ENCODE measurements at regions not wholly inside any gene's neighbourhood (a gene's known extent, or its start where the extent isn't known, plus 50 kb on each side); places are given as distances from the start of the nearest gene placed in this dataset.

- no peak for TF ChIP-seq CTCF (IDR thresholded peaks at IDR 0.05; ENCODE audit: low read depth, low read length, missing control alignments)
- H3K4me3 ChIP-seq (ENCODE audit: low read depth, low read length) = no peak overlapping the region
- in situ Hi-C loops (cut with HindIII; ENCODE audit: low pct_ligation_motif_present, low sequenced_read_pairs) = no loop called here
- DNase-seq = no peak
- no peaks in the 10 kb centered on the region for H3K27me3 ChIP-seq (replicated peaks)
- no peak overlapping the region for H3K27ac ChIP-seq
- H3K36me3 ChIP-seq (replicated peaks) = no peaks in the 10 kb centered on the region
Measured at GRCh38 chr3:106048946-106049481, 180.2 kb upstream of the CBLB start.

- Histone ChIP-seq H3K27me3 (replicated peaks) (no peaks in the 10 kb centered on the region), H3K36me3 (replicated peaks) (no peaks in the 10 kb centered on the region), H3K27ac (no peak overlapping the region), H3K4me3 (ENCODE audit: low read depth, low read length) (no peak overlapping the region)
- no peak for TF ChIP-seq CTCF (IDR thresholded peaks at IDR 0.05; ENCODE audit: low read depth, low read length, missing control alignments)
- DNase-seq = no peak
- in situ Hi-C loops (cut with HindIII; ENCODE audit: low pct_ligation_motif_present, low sequenced_read_pairs) = no loop called here
Measured at GRCh38 chr3:106049821-106050220, 181.0 kb upstream of the CBLB start.

- in situ Hi-C loops (cut with HindIII; ENCODE audit: low pct_ligation_motif_present, low sequenced_read_pairs) = no loop called here
Measured at GRCh38 chr3:106056931-106057330, 188.1 kb upstream of the CBLB start.

GRCh38 chr3:106058475-106058874, 189.7 kb upstream of the CBLB start:
- in situ Hi-C loops (cut with HindIII; ENCODE audit: low pct_ligation_motif_present, low sequenced_read_pairs) = no loop called here
- TF ChIP-seq CTCF (IDR thresholded peaks at IDR 0.05; ENCODE audit: low read depth, low read length, missing control alignments) = no peak
- no peaks in the 10 kb centered on the region for H3K27me3 ChIP-seq (replicated peaks)
- H3K27ac ChIP-seq = no peak overlapping the region
- DNase-seq = no peak
- no peak overlapping the region for H3K4me3 ChIP-seq (ENCODE audit: low read depth, low read length)
- no peaks in the 10 kb centered on the region for H3K36me3 ChIP-seq (replicated peaks)

More at GRCh38 chr3:106056931-106057330, 188.1 kb upstream of the CBLB start:
- H3K36me3 ChIP-seq (replicated peaks) = no peaks in the 10 kb centered on the region
- H3K27me3 ChIP-seq (replicated peaks) = no peaks in the 10 kb centered on the region
- no peak overlapping the region for H3K4me3 ChIP-seq (ENCODE audit: low read depth, low read length)
- TF ChIP-seq CTCF (IDR thresholded peaks at IDR 0.05; ENCODE audit: low read depth, low read length, missing control alignments) = no peak
- no peak overlapping the region for H3K27ac ChIP-seq
- no peak for DNase-seq

DNA sequence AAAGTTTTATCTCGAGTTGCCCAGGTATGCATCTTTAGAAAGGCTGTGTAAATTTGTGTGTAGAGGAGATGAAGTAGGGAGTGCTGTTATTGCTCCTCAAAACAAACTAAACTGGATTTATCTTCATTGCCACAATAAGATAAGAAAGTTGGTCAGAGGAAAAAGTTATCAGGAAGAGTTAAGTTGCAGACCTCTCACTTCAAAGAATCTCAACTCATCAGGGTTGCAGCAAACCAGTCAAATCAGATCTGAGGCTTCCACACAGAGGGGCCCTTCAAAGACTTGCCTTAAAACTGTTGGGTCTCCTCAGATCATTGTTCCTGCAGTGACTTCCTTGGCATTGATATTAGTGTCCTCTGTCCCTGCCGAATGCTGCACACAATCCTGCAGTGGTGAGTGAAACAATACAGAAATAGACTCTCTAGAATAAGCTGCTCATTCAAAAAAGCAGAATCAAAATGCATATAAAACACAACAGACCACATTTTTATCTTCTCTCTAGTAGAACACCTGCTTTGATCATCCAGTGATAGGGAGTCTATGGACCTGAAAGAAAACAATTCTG, 191.2 kb upstream of the CBLB start:
- in situ Hi-C loops (cut with HindIII; ENCODE audit: low pct_ligation_motif_present, low sequenced_read_pairs) = no loop called here
- H3K36me3 ChIP-seq (replicated peaks) = no peaks in the 10 kb centered on the region
- H3K27ac ChIP-seq = no peak overlapping the region
- no peak for TF ChIP-seq CTCF (IDR thresholded peaks at IDR 0.05; ENCODE audit: low read depth, low read length, missing control alignments)
- DNase-seq = no peak
- no peaks in the 10 kb centered on the region for H3K27me3 ChIP-seq (replicated peaks)
- no peak overlapping the region for H3K4me3 ChIP-seq (ENCODE audit: low read depth, low read length)

DNA sequence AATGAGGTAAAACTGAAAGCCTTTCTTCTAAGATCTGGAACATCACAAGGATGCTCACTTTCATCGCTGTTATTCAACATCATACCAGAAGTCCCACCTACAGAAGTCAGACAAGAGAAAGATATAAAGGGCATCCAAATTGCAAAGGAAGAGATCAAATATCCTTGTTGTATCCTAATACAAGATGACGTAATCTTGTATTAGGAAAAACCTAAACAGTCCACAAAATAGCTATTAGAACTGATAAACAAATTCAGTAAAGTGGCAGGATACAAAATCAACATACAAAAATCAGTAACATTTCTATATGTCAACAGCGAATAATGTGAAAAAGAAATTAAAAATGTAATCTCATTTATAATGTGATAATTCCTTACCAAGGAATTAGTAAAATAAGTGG, 195.1 kb upstream of the CBLB start:
- Histone ChIP-seq H3K36me3 (replicated peaks) (no peaks in the 10 kb centered on the region), H3K27me3 (replicated peaks) (no peaks in the 10 kb centered on the region), H3K4me3 (ENCODE audit: low read depth, low read length) (no peak overlapping the region), H3K27ac (no peak overlapping the region)
- in situ Hi-C loops (cut with HindIII; ENCODE audit: low pct_ligation_motif_present, low sequenced_read_pairs) = no loop called here
- DNase-seq = no peak
- TF ChIP-seq CTCF (IDR thresholded peaks at IDR 0.05; ENCODE audit: low read depth, low read length, missing control alignments) = no peak

Data from brain microvascular endothelial cell (primary cell).